ENCODE measurements at regions not wholly inside any gene's neighbourhood (a gene's known extent, or its start where the extent isn't known, plus 50 kb on each side); places are given as distances from the start of the nearest gene placed in this dataset.

DNA sequence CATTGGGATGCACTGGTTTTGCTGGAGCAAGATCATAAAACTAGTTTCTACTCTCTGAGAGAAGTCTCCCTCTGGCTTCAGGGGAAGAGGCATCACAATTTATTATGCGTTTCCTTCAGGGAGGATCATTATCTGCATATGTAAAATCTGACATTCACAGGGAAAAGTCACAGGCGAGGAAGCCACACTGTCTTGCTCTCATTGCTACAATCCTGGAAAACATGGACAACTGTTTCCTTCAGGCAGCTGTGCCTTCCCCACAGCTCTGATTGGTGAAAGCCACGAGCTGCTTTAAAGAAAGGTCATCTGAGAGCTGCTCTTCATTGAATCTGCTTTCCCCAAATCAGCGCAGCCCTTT is 397.8 kb downstream of the MED10 start:
- no peak for TF ChIP-seq CTCF (conservative IDR thresholded peaks at IDR 0.05; ENCODE audit: low read depth, low read length)
- TF ChIP-seq EZH2 (IDR thresholded peaks at IDR 0.05; ENCODE audit: borderline replicate concordance, low read depth, low read length, poor library complexity, severe bottlenecking): no peak
